ENCODE measurements at regions not wholly inside any gene's neighbourhood (a gene's known extent, or its start where the extent isn't known, plus 50 kb on each side); places are given as distances from the start of the nearest gene placed in this dataset.

DNA sequence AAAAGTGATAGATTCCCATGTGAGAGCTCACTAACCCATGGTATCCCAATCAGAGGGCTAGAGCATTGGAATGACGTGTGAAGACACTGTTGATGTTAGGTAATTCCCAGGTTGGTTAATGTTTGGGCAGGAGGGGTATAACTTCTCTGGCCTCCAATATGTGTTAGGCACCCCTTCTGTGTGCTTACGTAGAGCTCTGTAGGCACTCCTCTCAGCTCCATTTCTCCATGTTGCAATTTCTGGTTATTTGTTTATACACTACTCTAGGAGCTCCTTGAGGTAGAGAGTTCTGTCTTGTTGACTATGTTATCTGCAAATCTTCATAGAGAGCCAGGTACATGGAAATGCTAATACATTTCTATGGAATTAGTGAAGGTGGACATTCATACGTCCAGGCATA lies 153.5 kb downstream of the RPIA start:
- Histone ChIP-seq H3K36me3 (ENCODE audit: insufficient read depth) (no peaks in the 10 kb centered on the region), H4K20me1 (replicated peaks; ENCODE audit: insufficient read depth) (no peaks in the 10 kb centered on the region), H3K27me3 (ENCODE audit: insufficient read depth) (no peaks in the 10 kb centered on the region), H3K27ac (ENCODE audit: low read depth) (no peak overlapping the region), H3F3A (replicated peaks; ENCODE audit: low read depth) (no peaks in the 10 kb centered on the region), H3K9me2 (ENCODE audit: insufficient read depth) (peaks cover 23% of the 10 kb centered on the region), H3K4me2 (no peak overlapping the region), H2AFZ (no peak overlapping the region), H3K4me3 (no peak overlapping the region), H3K4me1 (ENCODE audit: insufficient read depth) (no peaks in the 10 kb centered on the region), H3K79me2 (replicated peaks; ENCODE audit: insufficient read depth) (no peaks in the 10 kb centered on the region)
- Mint-ChIP-seq H3K27me3 (ENCODE audit: insufficient read depth, low read depth, poor library complexity) (no peaks in the 10 kb centered on the region), H3K4me3 (no peak overlapping the region), H3K4me1 (no peaks in the 10 kb centered on the region), H3K9me3 (no peaks in the 10 kb centered on the region; the same call in 2 of the 3 replicates), H3K36me3 (ENCODE audit: low read depth) (no peaks in the 10 kb centered on the region), H3K27ac (no peak overlapping the region)
- TF ChIP-seq EZH2 (IDR thresholded peaks at IDR 0.05; ENCODE audit: low read depth, unreplicated experiment), result no peak
- TF ChIP-seq JUNB (IDR thresholded peaks at IDR 0.05; ENCODE audit: unreplicated experiment), result no peak
- TF ChIP-seq, protein P1, sequence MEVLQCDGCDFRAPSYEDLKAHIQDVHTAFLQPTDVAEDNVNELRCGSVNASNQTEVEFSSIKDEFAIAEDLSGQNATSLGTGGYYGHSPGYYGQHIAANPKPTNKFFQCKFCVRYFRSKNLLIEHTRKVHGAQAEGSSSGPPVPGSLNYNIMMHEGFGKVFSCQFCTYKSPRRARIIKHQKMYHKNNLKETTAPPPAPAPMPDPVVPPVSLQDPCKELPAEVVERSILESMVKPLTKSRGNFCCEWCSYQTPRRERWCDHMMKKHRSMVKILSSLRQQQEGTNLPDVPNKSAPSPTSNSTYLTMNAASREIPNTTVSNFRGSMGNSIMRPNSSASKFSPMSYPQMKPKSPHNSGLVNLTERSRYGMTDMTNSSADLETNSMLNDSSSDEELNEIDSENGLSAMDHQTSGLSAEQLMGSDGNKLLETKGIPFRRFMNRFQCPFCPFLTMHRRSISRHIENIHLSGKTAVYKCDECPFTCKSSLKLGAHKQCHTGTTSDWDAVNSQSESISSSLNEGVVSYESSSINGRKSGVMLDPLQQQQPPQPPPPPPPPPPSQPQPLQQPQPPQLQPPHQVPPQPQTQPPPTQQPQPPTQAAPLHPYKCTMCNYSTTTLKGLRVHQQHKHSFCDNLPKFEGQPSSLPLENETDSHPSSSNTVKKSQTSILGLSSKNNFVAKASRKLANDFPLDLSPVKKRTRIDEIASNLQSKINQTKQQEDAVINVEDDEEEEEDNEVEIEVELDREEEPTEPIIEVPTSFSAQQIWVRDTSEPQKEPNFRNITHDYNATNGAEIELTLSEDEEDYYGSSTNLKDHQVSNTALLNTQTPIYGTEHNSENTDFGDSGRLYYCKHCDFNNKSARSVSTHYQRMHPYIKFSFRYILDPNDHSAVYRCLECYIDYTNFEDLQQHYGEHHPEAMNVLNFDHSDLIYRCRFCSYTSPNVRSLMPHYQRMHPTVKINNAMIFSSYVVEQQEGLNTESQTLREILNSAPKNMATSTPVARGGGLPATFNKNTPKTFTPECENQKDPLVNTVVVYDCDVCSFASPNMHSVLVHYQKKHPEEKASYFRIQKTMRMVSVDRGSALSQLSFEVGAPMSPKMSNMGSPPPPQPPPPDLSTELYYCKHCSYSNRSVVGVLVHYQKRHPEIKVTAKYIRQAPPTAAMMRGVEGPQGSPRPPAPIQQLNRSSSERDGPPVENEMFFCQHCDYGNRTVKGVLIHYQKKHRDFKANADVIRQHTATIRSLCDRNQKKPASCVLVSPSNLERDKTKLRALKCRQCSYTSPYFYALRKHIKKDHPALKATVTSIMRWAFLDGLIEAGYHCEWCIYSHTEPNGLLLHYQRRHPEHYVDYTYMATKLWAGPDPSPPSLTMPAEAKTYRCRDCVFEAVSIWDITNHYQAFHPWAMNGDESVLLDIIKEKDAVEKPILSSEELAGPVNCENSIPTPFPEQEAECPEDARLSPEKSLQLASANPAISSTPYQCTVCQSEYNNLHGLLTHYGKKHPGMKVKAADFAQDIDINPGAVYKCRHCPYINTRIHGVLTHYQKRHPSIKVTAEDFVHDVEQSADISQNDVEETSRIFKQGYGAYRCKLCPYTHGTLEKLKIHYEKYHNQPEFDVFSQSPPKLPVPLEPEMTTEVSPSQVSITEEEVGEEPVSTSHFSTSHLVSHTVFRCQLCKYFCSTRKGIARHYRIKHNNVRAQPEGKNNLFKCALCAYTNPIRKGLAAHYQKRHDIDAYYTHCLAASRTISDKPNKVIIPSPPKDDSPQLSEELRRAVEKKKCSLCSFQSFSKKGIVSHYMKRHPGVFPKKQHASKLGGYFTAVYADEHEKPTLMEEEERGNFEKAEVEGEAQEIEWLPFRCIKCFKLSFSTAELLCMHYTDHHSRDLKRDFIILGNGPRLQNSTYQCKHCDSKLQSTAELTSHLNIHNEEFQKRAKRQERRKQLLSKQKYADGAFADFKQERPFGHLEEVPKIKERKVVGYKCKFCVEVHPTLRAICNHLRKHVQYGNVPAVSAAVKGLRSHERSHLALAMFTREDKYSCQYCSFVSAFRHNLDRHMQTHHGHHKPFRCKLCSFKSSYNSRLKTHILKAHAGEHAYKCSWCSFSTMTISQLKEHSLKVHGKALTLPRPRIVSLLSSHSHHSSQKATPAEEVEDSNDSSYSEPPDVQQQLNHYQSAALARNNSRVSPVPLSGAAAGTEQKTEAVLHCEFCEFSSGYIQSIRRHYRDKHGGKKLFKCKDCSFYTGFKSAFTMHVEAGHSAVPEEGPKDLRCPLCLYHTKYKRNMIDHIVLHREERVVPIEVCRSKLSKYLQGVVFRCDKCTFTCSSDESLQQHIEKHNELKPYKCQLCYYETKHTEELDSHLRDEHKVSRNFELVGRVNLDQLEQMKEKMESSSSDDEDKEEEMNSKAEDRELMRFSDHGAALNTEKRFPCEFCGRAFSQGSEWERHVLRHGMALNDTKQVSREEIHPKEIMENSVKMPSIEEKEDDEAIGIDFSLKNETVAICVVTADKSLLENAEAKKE (CRISPR knock-in tag; IDR thresholded peaks at IDR 0.05), result no peak
- TF ChIP-seq, protein P2, sequence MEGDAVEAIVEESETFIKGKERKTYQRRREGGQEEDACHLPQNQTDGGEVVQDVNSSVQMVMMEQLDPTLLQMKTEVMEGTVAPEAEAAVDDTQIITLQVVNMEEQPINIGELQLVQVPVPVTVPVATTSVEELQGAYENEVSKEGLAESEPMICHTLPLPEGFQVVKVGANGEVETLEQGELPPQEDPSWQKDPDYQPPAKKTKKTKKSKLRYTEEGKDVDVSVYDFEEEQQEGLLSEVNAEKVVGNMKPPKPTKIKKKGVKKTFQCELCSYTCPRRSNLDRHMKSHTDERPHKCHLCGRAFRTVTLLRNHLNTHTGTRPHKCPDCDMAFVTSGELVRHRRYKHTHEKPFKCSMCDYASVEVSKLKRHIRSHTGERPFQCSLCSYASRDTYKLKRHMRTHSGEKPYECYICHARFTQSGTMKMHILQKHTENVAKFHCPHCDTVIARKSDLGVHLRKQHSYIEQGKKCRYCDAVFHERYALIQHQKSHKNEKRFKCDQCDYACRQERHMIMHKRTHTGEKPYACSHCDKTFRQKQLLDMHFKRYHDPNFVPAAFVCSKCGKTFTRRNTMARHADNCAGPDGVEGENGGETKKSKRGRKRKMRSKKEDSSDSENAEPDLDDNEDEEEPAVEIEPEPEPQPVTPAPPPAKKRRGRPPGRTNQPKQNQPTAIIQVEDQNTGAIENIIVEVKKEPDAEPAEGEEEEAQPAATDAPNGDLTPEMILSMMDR (conservative IDR thresholded peaks at IDR 0.05; ENCODE audit: low read depth in 2 of 2), result no peak
- DNase-seq (ENCODE audit: low spot score) (no peak), ATAC-seq (no peak)
